ENCODE measurements at regions not wholly inside any gene's neighbourhood (a gene's known extent, or its start where the extent isn't known, plus 50 kb on each side); places are given as distances from the start of the nearest gene placed in this dataset.

GRCh38 chr18:29185801-29186200 lies 1008.9 kb upstream of the CDH2 start:
- H4K20me1 ChIP-seq (ENCODE audit: control insufficient read depth, insufficient read depth, low read depth, low read length): no peaks in the 10 kb centered on the region
- no peaks in the 10 kb centered on the region for H3K79me2 ChIP-seq (ENCODE audit: control insufficient read depth, low read length)
- no peaks in the 10 kb centered on the region for H3K27me3 ChIP-seq (ENCODE audit: control insufficient read depth, low read length)
- H3F3A ChIP-seq (ENCODE audit: control insufficient read depth, insufficient read depth): no peaks in the 10 kb centered on the region
- no peak overlapping the region for H3K27ac ChIP-seq (ENCODE audit: low read depth, low read length)
- no peak overlapping the region for H3K4me2 ChIP-seq (ENCODE audit: low read length)
- TF ChIP-seq EZH2phosphoT487 (IDR thresholded peaks at IDR 0.05; ENCODE audit: borderline replicate concordance, low read length) (no peak), CTCF (IDR thresholded peaks at IDR 0.05; ENCODE audit: low read depth, low read length, poor library complexity, severe bottlenecking) (no peak)
- H3K4me1 ChIP-seq (ENCODE audit: control insufficient read depth, low read length): no peaks in the 10 kb centered on the region
- no peak overlapping the region for H3K4me3 ChIP-seq (ENCODE audit: low read length)
- no peaks in the 10 kb centered on the region for H3K9me2 ChIP-seq (replicated peaks; ENCODE audit: control insufficient read depth, low read length)
- no peaks in the 10 kb centered on the region for H3K9me3 ChIP-seq (ENCODE audit: control insufficient read depth, insufficient read depth, low read length)
- H3K36me3 ChIP-seq (ENCODE audit: control insufficient read depth, low read length): no peaks in the 10 kb centered on the region

GRCh38 chr18:29184654-29185053 lies 1007.7 kb upstream of the CDH2 start:
- Histone ChIP-seq H3K9me3 (ENCODE audit: control insufficient read depth, insufficient read depth, low read length) (no peaks in the 10 kb centered on the region), H3K4me3 (ENCODE audit: low read length) (no peak overlapping the region), H4K20me1 (ENCODE audit: control insufficient read depth, insufficient read depth, low read depth, low read length) (no peaks in the 10 kb centered on the region), H3K4me2 (ENCODE audit: low read length) (no peak overlapping the region), H3K36me3 (ENCODE audit: control insufficient read depth, low read length) (no peaks in the 10 kb centered on the region), H3K9me2 (replicated peaks; ENCODE audit: control insufficient read depth, low read length) (no peaks in the 10 kb centered on the region), H3K4me1 (ENCODE audit: control insufficient read depth, low read length) (no peaks in the 10 kb centered on the region), H3K27ac (ENCODE audit: low read depth, low read length) (no peak overlapping the region), H3F3A (ENCODE audit: control insufficient read depth, insufficient read depth) (no peaks in the 10 kb centered on the region), H3K79me2 (ENCODE audit: control insufficient read depth, low read length) (no peaks in the 10 kb centered on the region), H3K27me3 (ENCODE audit: control insufficient read depth, low read length) (no peaks in the 10 kb centered on the region)
- no peak for TF ChIP-seq CTCF (IDR thresholded peaks at IDR 0.05; ENCODE audit: low read depth, low read length, poor library complexity, severe bottlenecking)
- TF ChIP-seq EZH2phosphoT487 (IDR thresholded peaks at IDR 0.05; ENCODE audit: borderline replicate concordance, low read length): no peak

- H3K4me3 ChIP-seq (ENCODE audit: low read length): no peak overlapping the region
- no peaks in the 10 kb centered on the region for H3K4me1 ChIP-seq (ENCODE audit: control insufficient read depth, low read length)
- no peak overlapping the region for H3K27ac ChIP-seq (ENCODE audit: low read depth, low read length)
- H3F3A ChIP-seq (ENCODE audit: control insufficient read depth, insufficient read depth): no peaks in the 10 kb centered on the region
- no peaks in the 10 kb centered on the region for H3K36me3 ChIP-seq (ENCODE audit: control insufficient read depth, low read length)
- H3K9me2 ChIP-seq (replicated peaks; ENCODE audit: control insufficient read depth, low read length): no peaks in the 10 kb centered on the region
- no peaks in the 10 kb centered on the region for H3K9me3 ChIP-seq (ENCODE audit: control insufficient read depth, insufficient read depth, low read length)
- H3K79me2 ChIP-seq (ENCODE audit: control insufficient read depth, low read length): no peaks in the 10 kb centered on the region
- no peaks in the 10 kb centered on the region for H3K27me3 ChIP-seq (ENCODE audit: control insufficient read depth, low read length)
- no peak for TF ChIP-seq CTCF (IDR thresholded peaks at IDR 0.05; ENCODE audit: low read depth, low read length, poor library complexity, severe bottlenecking)
- TF ChIP-seq EZH2phosphoT487 (IDR thresholded peaks at IDR 0.05; ENCODE audit: borderline replicate concordance, low read length): no peak
- H4K20me1 ChIP-seq (ENCODE audit: control insufficient read depth, insufficient read depth, low read depth, low read length): no peaks in the 10 kb centered on the region
- H3K4me2 ChIP-seq (ENCODE audit: low read length): no peak overlapping the region
Measured at GRCh38 chr18:29181151-29181901, 1004.4 kb upstream of the CDH2 start.

All from DOHH2 (cell line).